ENCODE measurements at regions not wholly inside any gene's neighbourhood (a gene's known extent, or its start where the extent isn't known, plus 50 kb on each side); places are given as distances from the start of the nearest gene placed in this dataset.

- Histone ChIP-seq H3K79me2 (ENCODE audit: control insufficient read depth, insufficient read depth, low read length) (no peaks in the 10 kb centered on the region), H3K4me1 (ENCODE audit: control insufficient read depth, extremely low read depth, insufficient read depth, low read length) (no peaks in the 10 kb centered on the region), H3K4me3 (ENCODE audit: control insufficient read depth in 2 of 3, extremely low read depth in 1 of 3, insufficient read depth in 2 of 3, low read depth in 1 of 3, low read length in 3 of 3) (no peak overlapping the region), H4K20me1 (ENCODE audit: control insufficient read depth, extremely low read depth, insufficient read depth, low read length) (no peaks in the 10 kb centered on the region), H3K36me3 (ENCODE audit: control insufficient read depth in 2 of 2, extremely low read depth in 1 of 2, insufficient read depth in 2 of 2, low read length in 2 of 2) (no peaks in the 10 kb centered on the region), H2AFZ (ENCODE audit: control insufficient read depth, low read length) (no peak overlapping the region), H3K27ac (ENCODE audit: control insufficient read depth, insufficient read depth, low read length) (no peak overlapping the region), H3K9me1 (ENCODE audit: control insufficient read depth, extremely low read depth, insufficient read depth, low read length) (no peaks in the 10 kb centered on the region), H3K4me2 (ENCODE audit: control insufficient read depth, extremely low read depth, insufficient read depth, low read depth, low read length) (no peak overlapping the region), H3K9ac (ENCODE audit: control insufficient read depth, extremely low read depth, insufficient read depth, low read length) (no peak overlapping the region), H3K27me3 (ENCODE audit: control insufficient read depth, extremely low read depth, insufficient read depth, low read length) (peaks cover 43% of the 10 kb centered on the region), H3K9me3 (ENCODE audit: control insufficient read depth, low read depth, low read length) (no peaks in the 10 kb centered on the region)
- TF ChIP-seq, protein P1, sequence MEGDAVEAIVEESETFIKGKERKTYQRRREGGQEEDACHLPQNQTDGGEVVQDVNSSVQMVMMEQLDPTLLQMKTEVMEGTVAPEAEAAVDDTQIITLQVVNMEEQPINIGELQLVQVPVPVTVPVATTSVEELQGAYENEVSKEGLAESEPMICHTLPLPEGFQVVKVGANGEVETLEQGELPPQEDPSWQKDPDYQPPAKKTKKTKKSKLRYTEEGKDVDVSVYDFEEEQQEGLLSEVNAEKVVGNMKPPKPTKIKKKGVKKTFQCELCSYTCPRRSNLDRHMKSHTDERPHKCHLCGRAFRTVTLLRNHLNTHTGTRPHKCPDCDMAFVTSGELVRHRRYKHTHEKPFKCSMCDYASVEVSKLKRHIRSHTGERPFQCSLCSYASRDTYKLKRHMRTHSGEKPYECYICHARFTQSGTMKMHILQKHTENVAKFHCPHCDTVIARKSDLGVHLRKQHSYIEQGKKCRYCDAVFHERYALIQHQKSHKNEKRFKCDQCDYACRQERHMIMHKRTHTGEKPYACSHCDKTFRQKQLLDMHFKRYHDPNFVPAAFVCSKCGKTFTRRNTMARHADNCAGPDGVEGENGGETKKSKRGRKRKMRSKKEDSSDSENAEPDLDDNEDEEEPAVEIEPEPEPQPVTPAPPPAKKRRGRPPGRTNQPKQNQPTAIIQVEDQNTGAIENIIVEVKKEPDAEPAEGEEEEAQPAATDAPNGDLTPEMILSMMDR (optimal IDR thresholded peaks at IDR 0.05 in 1 of 3, IDR thresholded peaks at IDR 0.05 in 1 of 3, conservative IDR thresholded peaks at IDR 0.05 in 1 of 3; ENCODE audit: extremely low read depth in 1 of 3, insufficient read depth in 2 of 3, low read length in 3 of 3) = no peak
- TF ChIP-seq EZH2 (IDR thresholded peaks at IDR 0.05; ENCODE audit: low read length) = no peak
- dilution Hi-C loops (cut with MboI; ENCODE audit: extremely low pct_ligation_motif_present, low sequenced_read_pairs) = no loop called here
- DNase-seq (ENCODE audit: low read depth, low spot score) (no peak), FAIRE-seq (no peak)
These were observed 88.1 kb downstream of the RTL6 start for GRCh38 chr22:44409974-44410316.

DNA sequence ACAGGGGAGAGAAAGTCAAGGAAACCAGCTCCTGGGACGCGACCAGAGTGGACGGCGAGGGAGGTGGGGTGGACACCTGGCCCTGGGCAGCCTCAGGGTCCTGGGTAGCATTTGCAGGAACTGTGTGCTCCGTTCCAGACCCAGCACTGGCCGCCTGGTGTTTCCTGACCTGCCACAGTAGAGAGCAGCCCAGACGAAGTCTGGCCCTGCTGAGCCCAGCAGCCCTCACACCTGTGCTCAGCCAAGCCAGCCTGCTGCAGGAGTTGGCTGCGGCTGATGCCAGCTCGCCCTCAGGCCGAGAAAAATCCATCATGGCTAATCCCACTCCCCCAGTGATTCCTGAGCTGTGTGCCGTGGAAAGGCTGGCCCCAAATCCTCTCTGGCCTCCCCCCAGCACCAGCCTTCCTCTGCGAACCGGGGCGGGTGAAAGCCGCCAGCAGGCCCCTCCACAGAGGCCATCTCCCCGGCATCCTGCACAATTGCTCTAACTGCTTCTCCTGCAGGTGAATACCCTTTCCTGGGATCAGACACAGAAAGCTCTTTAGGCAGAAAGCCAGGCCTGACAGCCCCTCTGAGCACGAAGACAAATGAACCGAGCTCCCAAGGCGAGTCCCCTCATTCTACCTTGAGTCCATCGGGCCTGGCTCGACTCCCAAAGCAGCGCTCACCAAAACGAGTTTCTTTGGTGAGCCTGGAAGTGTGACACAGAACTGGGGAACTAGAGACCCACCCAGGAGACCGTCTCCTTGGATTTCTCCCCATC is 88.6 kb downstream of the RTL6 start:
- Histone ChIP-seq H3K27me3 (ENCODE audit: control insufficient read depth, extremely low read depth, insufficient read depth, low read length) (peaks cover 43% of the 10 kb centered on the region), H3K36me3 (ENCODE audit: control insufficient read depth in 2 of 2, extremely low read depth in 1 of 2, insufficient read depth in 2 of 2, low read length in 2 of 2) (no peaks in the 10 kb centered on the region), H3K4me2 (ENCODE audit: control insufficient read depth, extremely low read depth, insufficient read depth, low read depth, low read length) (no peak overlapping the region), H4K20me1 (ENCODE audit: control insufficient read depth, extremely low read depth, insufficient read depth, low read length) (no peaks in the 10 kb centered on the region), H3K9me3 (ENCODE audit: control insufficient read depth, low read depth, low read length) (no peaks in the 10 kb centered on the region), H2AFZ (ENCODE audit: control insufficient read depth, low read length) (no peak overlapping the region), H3K27ac (ENCODE audit: control insufficient read depth, insufficient read depth, low read length) (no peak overlapping the region), H3K4me1 (ENCODE audit: control insufficient read depth, extremely low read depth, insufficient read depth, low read length) (no peaks in the 10 kb centered on the region), H3K9me1 (ENCODE audit: control insufficient read depth, extremely low read depth, insufficient read depth, low read length) (no peaks in the 10 kb centered on the region), H3K4me3 (ENCODE audit: control insufficient read depth in 2 of 3, extremely low read depth in 1 of 3, insufficient read depth in 2 of 3, low read depth in 1 of 3, low read length in 3 of 3) (no peak overlapping the region), H3K79me2 (ENCODE audit: control insufficient read depth, insufficient read depth, low read length) (no peaks in the 10 kb centered on the region), H3K9ac (ENCODE audit: control insufficient read depth, extremely low read depth, insufficient read depth, low read length) (no peak overlapping the region)
- dilution Hi-C loops (cut with MboI; ENCODE audit: extremely low pct_ligation_motif_present, low sequenced_read_pairs) = no loop called here
- FAIRE-seq (no peak), DNase-seq (ENCODE audit: low read depth, low spot score) (no peak)
- no peak for TF ChIP-seq EZH2 (IDR thresholded peaks at IDR 0.05; ENCODE audit: low read length)
- TF ChIP-seq, protein P1 (optimal IDR thresholded peaks at IDR 0.05 in 1 of 3, IDR thresholded peaks at IDR 0.05 in 1 of 3, conservative IDR thresholded peaks at IDR 0.05 in 1 of 3; ENCODE audit: extremely low read depth in 1 of 3, insufficient read depth in 2 of 3, low read length in 3 of 3) = no peak
